Left colon (tissue), 2 donors: ENCODE measurements at regions not wholly inside any gene's neighbourhood (a gene's known extent, or its start where the extent isn't known, plus 50 kb on each side); places are given as distances from the start of the nearest gene placed in this dataset.

Experiments
- ATAC-seq: fragments of 200-7000 bp; cut with Tn5 transposase; one replicate; pipeline ENCODE4 v1.9.1; 2020; ENCODE audit warnings: mild to moderate bottlenecking, moderate library complexity
- DNase-seq, 2 donors: peaks; one replicate each; pipeline ENCODE4 v3.0.0-alpha.2; 2020
- intact Hi-C, 2 donors: fragments of 100-400 bp; cut with DNase I in 1 of 2; cut with micrococcal nuclease in 1 of 2; formaldehyde crosslinking; loops; one replicate each; pipeline versions ENCODE4 v1.11.2 to v1.14.0; 2022; cut with DNase I, micrococcal nuclease
- donor health status: DM: no; HTN: no; CAD: no.
- donor health status: DM: yes; HTN: yes; CAD: no.

DNA sequence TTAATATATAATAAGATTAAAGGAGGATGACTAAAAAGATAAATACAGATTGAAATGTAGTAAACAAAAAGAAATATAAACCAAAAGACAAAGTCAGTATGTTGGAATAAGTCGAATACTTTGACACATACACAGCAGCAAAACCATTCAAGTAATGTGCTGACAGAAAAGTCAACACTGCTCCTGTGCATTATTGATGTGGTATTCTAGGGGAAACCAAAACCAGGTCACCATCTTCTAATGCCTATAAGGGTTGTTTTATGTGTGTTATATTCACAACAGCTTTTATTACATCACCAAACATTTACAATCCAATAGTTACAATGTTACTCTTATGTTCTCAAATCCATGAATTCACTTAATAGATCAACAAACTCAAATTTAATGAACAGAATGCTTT lies 111.8 kb upstream of the DKK2 start:
- DNase-seq (no peak), ATAC-seq (no peak)

DNA sequence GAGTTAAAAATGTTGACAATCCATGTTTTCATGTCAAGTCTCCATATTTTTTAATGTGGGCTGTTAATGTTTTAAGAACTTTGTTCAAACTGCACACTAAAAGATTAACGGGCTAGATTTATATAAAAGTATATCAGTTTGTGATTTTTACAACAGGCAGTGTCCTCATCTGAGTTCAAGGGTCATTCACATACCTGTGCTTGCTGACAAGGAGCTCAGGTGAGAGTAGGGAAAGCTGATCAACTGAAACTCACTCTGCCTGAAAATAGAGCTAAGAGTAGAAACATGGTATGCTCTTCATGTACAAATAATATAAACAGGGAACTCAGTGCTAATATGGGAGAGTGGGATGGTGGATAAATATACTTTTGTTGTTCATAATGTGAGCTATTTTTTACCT lies 102.3 kb upstream of the DKK2 start:
- intact Hi-C loops: no loop called here
- ATAC-seq: peak; percentile 95
- DNase-seq: no peak

More for the DNA sequence above, 111.8 kb upstream of the DKK2 start:
- intact Hi-C loops: no loop called here

DNA sequence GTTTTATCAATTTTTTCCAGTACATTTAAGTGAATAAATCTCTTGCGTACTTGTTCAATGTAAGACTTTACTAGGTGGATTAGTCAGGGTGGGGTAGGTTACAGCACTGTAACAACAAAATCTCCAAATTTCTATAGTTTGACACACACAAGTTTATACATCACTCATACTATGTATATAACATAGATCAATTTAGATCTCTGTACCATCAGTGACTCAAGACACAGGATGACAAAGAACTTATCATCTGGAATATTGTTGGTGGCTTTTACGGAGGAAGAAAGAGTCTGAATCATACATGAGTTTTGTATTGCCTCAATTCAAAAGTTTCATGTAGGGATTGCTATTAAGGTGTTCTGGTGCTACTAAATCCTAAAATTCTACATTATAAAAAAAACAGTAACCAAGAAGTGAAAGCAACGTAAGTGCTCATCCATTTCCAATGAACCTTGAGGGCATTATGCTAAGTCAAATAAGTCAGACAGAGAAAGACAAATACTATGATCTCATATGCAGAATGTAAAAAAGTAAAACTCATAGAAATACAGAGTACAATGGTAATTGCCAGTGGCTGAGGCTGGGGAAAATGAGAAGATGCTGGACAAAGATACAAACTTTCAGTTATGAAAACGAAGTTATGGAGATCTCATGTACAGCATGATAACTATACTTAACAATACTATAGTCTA lies 98.0 kb upstream of the DKK2 start:
- DNase-seq: no peak
- intact Hi-C loops: no loop called here
- no peak for ATAC-seq

DNA sequence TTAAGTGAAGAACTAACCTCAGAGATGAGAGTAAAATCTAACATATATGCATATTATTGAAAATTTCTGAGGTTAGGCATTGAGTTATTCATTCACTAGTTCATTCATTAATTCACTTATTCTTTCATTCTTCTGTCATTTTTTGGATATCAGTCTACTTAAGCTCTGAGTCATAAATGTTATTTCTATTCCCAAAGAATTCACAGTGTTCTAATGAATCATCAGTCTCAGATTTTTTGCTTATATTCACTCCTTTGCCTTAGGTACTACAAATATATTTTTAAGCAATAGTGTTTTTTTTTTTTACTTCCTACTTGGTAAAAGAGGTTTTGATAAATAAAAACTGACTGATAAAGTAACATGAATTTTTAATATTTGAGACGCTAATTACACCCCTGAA lies 95.2 kb upstream of the DKK2 start:
- no peak for DNase-seq
- intact Hi-C loops: no loop called here
- ATAC-seq: no peak

DNA sequence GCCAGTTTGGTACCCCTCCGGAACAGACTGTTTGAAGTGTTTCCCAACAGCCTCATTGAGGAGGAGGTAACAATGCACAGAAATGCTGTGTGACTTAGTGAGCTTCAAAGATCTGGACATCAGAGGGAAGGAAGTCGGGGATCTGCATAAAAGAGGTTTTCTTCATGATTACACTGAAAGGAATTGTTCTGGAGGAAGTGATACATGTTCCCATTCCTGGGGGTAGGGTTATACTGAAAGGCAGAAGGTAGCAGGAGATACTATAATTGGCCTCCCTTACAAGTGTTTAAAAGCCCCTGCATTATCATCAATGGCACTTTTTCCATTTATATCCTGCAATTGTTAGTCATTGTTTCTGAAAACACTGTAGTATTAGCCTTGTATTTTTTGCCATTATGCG lies 94.0 kb upstream of the DKK2 start:
- DNase-seq: no peak
- intact Hi-C loops: no loop called here
- no peak for ATAC-seq

DNA sequence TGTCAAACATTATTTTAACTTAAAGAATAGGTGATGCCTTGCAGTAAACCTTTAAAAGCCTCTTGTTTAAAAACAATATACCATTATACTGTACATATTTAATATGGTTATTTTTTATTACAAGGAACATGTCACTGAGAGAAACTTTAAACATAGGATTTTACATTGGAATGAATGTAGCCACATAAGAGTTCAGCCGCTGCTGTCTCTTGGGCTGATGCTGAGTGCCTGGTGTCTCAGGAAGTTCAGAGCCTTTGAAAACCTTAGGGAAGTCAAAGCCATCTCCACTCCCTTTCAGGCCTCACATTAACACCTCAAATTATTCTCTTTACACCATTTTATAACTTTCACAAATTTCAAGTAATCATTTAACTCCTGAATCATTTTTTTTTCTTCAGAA lies 93.5 kb upstream of the DKK2 start:
- intact Hi-C loops: no loop called here
- ATAC-seq (no peak), DNase-seq (no peak)

DNA sequence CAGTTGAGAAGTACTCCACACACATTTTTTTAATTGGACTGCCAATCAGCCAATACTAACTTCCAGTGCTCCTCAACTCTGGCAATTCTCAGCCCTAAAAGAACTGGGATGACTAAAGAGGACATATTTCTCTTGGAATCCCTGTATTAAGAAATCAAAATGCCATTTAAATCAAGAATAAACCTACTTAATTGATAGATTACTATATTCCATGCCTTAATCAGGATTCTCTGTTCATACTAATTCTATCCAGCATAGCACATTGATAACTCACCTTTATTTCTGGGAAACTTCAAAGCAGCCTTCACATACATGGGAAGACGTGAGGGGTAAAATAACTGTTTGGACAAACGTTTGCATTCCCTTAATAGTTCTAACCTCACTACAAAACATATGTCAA lies 93.0 kb upstream of the DKK2 start:
- intact Hi-C loops: no loop called here
- no peak for DNase-seq
- no peak for ATAC-seq

DNA sequence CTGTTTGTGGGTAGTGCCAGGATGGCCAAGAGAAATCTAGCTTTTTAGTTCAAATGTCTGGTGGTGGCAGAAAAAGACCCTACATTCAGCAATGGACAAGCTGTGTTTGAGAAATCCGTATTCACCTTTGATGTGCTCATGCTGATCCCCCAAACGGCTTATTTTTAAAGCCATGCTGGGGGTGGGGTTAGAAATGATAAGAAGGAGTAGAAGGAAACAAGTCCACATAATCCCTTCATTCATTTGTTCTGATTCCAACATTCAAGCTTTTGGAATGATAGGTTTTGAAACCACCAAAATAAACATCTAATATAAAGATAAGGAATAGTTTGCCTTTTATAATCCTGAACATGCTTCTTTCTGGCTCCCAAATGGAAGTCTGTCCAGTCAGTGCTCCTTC lies 92.0 kb upstream of the DKK2 start:
- intact Hi-C loops: no loop called here
- DNase-seq: no peak
- ATAC-seq: no peak

DNA sequence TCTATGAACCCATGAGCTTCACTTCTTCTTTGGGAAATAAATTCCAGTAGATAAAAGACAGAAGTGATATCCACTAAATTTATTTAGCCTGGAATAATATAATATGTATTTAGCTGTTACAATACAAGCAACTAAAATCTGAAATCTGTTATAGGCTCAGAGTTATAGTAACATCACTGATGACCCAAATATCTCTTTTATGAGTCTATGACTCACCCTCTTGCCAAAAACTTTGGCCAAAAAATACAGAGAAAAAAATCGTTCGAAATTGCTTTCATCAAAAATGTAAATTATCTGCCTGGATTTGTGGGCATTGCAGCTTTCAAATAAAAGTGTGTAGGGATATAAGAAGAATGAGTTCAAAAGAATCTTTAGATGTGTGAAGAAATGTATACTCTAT lies 89.4 kb upstream of the DKK2 start:
- intact Hi-C loops: no loop called here
- ATAC-seq (no peak), DNase-seq (no peak)

DNA sequence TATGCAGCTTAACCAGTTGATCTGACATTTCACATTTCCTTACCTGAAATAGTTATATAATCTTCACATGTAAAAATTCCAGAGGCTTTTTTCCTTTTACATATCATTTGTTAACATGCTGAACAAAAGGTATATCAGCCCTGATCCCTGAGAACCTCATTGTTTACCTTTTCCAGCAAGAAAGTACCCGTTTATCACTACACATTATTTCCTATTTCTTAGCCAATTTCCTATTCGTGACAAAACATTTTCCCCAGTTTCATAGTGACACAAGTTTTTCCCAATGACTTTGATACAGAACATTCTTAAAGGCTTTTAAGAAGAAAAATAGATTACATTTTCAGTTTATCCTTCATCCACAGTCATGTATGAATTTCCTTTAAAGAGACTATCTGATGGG lies 86.6 kb upstream of the DKK2 start:
- no peak for DNase-seq
- intact Hi-C loops: no loop called here
- no peak for ATAC-seq

DNA sequence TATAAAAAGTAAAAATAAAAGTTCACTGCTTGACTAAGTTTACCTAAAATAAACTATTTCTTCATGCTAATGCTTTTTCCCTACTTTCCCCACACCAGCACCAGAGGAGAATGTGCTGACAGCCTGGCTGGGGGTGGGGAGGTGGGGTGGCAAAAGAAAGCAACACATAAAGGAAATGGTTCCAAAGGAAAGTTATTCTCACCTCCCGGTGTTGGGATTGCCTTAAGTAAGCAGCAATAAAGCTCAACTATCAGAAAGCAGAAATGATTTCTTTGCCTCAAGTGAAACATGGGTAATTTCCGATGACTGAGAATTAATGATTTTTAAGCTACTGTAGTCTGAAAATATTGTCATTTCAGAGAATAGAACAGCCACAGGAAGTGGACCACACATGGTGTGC lies 84.5 kb upstream of the DKK2 start:
- intact Hi-C loops: no loop called here
- ATAC-seq (peak; percentile 56), DNase-seq (peak in 1 of 2 donors; percentile 3)

DNA sequence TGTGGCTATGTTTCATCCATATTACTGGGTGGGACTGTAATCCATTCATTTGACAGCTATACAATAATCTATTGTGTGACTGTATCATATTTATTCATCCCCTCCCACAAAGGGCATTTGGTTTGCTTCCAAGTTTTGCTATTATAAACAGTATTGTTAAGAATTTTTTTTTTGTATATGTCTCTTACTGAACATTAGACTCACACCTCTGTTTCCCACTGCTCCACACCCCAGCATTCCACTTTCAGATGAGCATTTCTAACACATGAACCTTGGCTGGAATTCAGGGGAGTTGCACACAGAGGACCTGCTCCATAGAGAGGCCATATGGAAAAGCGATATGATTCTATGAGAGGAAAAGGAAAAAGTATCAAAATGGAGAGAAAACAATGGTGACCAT lies 81.6 kb upstream of the DKK2 start:
- intact Hi-C loops: no loop called here
- ATAC-seq (peak; percentile 60), DNase-seq (no peak)

DNA sequence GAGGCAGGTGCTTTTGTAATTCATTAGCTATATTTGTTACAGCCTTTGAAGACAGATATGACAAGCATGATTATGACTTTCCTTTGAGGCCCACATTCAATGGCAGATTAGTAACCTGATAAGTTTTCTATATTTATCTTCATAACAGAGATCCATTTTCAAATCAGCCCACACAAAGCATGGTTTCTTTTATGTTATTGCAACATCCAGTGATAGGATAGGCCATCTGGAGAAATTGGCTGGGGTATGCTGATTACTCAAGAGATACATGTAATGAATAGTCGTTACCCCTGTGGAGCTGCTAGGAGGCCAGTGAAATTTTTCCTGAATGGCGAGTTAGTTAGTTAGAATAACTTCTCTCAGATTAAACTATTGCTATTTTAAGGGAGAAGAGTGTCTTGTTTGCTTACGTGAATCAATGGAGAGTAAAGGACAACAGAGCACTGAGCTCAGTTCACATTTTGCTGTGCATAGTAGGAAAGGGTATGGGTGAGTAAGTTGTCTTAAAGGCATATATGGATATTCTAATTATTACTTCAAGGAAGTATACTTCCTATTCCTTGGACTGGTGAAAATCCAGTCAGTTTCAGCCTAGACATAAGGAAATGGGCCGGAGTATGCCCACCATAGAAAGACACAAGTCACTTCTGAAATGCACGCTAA lies 79.2 kb upstream of the DKK2 start:
- DNase-seq (no peak), ATAC-seq (no peak)
- intact Hi-C loops: no loop called here

DNA sequence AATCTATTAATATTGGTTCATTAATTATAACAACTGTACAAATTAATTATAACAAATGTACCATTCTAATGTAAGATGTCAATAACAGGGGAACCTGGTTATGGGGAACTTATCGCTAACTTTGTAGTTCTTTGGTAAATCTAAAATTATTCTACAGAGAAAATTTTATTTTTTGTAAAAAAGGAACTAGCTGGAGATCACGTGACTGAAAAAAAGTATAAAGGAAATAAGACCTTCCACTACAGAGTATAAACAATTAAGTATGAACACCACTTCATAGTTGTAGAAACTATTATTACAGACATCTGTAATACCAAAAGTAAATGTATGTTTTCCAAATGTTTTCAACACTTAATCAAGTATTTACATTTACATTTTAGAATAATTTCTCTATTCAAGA lies 77.9 kb upstream of the DKK2 start:
- no peak for ATAC-seq
- no peak for DNase-seq
- intact Hi-C loops: no loop called here

DNA sequence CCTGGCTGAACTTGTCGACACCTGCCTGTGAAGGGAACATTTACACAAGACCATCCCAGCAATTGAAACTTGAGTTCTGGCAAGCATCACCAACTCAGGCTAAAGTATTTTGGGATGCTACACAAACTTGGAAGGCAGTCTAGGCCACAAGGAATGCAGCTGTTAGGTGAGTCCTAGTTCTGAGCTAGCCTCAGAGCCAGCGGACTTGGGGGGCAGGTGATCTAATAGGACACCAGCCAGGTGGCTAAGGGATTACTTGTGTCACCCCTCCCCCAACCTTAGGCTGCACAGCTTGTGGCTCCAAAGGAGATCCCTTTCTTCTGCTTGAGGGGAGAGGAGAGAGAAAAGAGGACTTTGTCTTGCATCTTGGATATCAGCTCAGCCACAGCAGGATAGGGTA lies 62.3 kb upstream of the DKK2 start:
- ATAC-seq (no peak), DNase-seq (no peak)
- intact Hi-C loops: no loop called here

DNA sequence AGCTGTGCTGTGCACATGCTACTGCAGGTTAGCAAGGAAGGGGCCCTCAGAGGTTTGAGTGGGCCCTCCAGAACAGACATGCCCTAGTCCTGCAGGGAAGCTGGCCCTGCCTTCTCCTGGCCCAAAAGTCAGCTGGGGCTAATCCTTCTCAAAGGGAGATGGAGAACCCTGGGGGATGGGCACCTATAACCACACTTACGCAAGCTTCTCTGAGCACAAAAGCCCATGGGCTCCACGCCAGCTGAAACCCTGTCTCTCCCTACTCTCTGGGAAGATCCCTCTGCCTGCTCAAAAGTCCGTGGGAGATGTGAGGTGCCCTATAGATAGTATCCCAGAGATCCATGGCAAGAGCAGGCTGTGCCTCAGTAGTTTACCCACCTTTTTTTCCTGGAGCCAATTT lies 58.9 kb upstream of the DKK2 start:
- DNase-seq (no peak), ATAC-seq (no peak)
- intact Hi-C loops: no loop called here

DNA sequence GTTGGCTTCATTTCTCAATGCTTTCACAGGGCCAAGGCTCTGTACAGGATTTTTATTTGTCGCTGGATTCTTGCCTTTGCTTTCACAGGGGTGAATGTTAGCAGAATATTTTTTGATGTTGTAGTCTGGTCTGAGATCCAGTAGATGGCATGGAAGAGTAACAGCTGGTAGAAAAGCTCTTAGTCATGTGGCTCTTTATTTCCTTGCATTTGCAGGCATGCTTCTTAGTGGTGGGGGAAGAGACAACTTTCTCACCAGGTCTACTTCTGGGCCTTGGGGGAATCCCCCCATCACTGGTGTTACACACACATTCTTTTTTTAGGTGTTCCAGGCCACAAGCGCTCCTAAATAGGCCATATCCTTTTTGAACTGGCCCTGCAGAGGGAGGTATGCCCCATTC lies 58.2 kb upstream of the DKK2 start:
- ATAC-seq: peak; percentile 44

More for the DNA sequence above, 58.2 kb upstream of the DKK2 start:
- no peak for DNase-seq
- intact Hi-C loops: no loop called here
